ENCODE measurements at regions not wholly inside any gene's neighbourhood (a gene's known extent, or its start where the extent isn't known, plus 50 kb on each side); places are given as distances from the start of the nearest gene placed in this dataset.
"Not testable (repeated sequence)": the region's sequence is repeated elsewhere in the genome, so short reads cannot be mapped to it uniquely, and the experiment has no call there.

DNA sequence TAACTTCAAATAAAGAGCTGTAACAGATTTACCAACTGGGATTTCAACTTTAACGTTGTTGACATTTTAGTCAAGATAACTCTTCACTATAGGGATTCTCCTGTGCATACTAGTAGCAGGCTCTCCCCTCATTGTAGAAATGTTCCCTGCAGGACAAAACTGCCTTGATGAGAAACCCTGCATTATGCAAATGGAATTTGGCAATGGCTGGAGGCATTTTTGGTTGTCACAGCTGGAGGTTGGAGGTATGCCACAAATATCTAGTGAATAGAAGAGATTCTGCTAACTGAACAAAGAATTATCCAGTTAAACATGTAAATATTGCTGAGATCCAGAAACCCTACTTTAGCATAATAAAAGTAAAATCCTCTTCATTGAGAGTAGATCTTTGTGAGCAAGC is 928.8 kb upstream of the ALCAM start:
- H3K27me3 ChIP-seq (ENCODE audit: control insufficient read depth, insufficient read depth, low read length), result no peaks in the 10 kb centered on the region
- TF ChIP-seq, protein P1, sequence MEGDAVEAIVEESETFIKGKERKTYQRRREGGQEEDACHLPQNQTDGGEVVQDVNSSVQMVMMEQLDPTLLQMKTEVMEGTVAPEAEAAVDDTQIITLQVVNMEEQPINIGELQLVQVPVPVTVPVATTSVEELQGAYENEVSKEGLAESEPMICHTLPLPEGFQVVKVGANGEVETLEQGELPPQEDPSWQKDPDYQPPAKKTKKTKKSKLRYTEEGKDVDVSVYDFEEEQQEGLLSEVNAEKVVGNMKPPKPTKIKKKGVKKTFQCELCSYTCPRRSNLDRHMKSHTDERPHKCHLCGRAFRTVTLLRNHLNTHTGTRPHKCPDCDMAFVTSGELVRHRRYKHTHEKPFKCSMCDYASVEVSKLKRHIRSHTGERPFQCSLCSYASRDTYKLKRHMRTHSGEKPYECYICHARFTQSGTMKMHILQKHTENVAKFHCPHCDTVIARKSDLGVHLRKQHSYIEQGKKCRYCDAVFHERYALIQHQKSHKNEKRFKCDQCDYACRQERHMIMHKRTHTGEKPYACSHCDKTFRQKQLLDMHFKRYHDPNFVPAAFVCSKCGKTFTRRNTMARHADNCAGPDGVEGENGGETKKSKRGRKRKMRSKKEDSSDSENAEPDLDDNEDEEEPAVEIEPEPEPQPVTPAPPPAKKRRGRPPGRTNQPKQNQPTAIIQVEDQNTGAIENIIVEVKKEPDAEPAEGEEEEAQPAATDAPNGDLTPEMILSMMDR (IDR thresholded peaks at IDR 0.05; ENCODE audit: insufficient read depth, low read depth, low read length), result no peak
- ChIA-PET CTCF (no interaction called here), POLR2A (no interaction called here)
- H3K36me3 ChIP-seq (ENCODE audit: control insufficient read depth, insufficient read depth, low read length), result no peaks in the 10 kb centered on the region
- DNase-seq (ENCODE audit: low read depth), result no peak
- no peak overlapping the region for H3K4me3 ChIP-seq (ENCODE audit: low read depth, low read length)

DNA sequence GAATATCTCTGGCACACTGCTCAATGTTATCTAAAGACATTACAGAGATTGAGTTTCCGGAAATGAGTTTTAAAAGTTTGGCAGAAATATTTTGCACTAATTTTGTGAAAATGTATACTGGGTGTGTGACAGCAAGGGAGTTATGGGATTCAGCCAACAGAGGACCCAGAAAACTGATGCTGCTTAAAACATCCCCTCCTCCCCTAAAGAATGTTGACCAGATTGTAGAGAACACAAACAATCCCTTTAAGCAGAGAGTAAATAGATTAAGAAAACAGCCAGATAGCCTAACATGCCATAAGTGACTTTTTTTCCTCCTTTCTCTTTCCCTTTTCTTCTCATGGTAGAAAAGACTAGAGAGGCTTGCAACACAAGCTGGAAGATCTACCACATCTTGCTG is 928.0 kb upstream of the ALCAM start:
- DNase-seq (ENCODE audit: low read depth), result no peak

DNA sequence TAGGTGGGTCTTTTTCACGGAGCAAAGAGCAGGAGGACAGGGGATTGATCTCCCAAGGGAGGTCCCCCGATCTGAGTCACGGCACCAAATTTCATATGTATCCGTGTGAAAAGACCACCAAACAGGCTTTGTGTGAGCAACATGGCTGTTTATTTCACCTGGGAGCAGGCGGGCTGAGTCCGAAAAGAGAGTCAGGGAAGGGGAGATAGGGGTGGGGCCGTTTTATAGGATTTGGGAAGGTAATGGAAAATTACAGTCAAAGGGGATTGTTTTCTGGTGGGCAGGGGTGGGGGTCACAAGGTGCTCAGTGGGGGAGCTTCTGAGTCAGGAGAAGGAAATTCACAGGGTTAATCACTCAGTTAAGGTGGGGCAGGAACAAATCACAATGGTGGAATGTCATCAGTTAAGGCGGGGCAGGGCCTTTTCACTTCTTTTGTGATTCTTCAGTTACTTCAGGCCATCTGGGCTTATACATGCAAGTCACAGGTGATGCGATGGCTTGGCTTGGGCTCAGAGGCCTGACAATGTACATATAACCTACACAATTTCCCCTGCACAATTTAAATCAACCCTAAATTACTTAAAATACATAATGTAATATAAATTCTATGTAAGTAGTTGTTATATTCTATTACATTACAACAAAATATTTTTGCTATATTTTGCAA is 921.3 kb upstream of the ALCAM start:
- CTCF ChIA-PET; H3K36me3 ChIP-seq (ENCODE audit: control insufficient read depth, insufficient read depth, low read length); POLR2A ChIA-PET; H3K4me3 ChIP-seq (ENCODE audit: low read depth, low read length); H3K27me3 ChIP-seq (ENCODE audit: control insufficient read depth, insufficient read depth, low read length); DNase-seq (ENCODE audit: low read depth): not testable (repeated sequence)

More for the DNA sequence above, 928.0 kb upstream of the ALCAM start:
- H3K36me3 ChIP-seq (ENCODE audit: control insufficient read depth, insufficient read depth, low read length), result no peaks in the 10 kb centered on the region
- TF ChIP-seq, protein P1 (IDR thresholded peaks at IDR 0.05; ENCODE audit: insufficient read depth, low read depth, low read length), result no peak
- H3K4me3 ChIP-seq (ENCODE audit: low read depth, low read length), result no peak overlapping the region
- no peaks in the 10 kb centered on the region for H3K27me3 ChIP-seq (ENCODE audit: control insufficient read depth, insufficient read depth, low read length)
- POLR2A ChIA-PET, result no interaction called here
- CTCF ChIA-PET, result no interaction called here

DNA sequence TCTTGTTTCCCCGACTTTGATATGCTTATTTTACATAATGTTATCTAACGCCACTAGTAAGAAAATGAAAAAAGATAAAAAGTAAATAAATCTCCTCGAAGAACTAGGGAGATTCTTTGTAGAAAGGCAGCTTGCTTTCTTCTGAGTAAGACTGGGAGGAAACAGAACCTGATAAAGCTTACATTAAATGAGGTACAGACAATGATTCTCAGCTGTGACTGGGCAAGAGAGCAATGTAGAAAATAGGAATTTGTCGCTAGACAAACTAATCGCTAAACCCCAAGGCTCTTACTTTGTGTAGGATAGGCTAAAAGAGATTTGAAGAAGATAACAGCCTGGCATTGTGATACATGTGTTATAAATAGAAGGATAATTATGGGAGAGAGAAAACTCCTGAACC is 919.0 kb upstream of the ALCAM start:
- ChIA-PET CTCF (no interaction called here), POLR2A (interaction anchor here (0.6 kb wide), 1 partner anchor 1701 kb away, joined by 4 read pairs; no protein-coding TSS in a partner anchor)
- DNase-seq (ENCODE audit: low read depth), result no peak
- TF ChIP-seq, protein P1 (IDR thresholded peaks at IDR 0.05; ENCODE audit: insufficient read depth, low read depth, low read length), result no peak
- no peaks in the 10 kb centered on the region for H3K27me3 ChIP-seq (ENCODE audit: control insufficient read depth, insufficient read depth, low read length)
- H3K36me3 ChIP-seq (ENCODE audit: control insufficient read depth, insufficient read depth, low read length), result no peaks in the 10 kb centered on the region
- H3K4me3 ChIP-seq (ENCODE audit: low read depth, low read length), result no peak overlapping the region

DNA sequence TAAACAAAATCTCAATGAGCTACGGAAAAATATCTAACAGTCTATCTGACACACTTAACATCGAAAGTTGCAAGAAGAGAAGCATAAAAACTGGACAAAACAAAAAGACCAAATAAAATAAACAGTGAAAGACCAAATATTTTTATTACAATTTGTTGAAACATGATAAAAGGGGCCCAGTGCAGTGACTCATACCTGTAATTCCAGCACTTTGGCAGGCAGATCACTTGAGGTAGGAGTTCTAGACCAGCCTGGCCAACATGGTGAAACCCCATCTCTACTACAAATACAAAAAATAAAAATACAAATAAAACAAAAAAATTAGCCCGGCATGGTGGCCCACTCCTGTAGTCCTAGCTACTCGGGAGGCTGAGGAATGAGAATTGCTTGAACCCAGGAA is 914.0 kb upstream of the ALCAM start:
- no peak overlapping the region for H3K4me3 ChIP-seq (ENCODE audit: low read depth, low read length)
- TF ChIP-seq, protein P1 (IDR thresholded peaks at IDR 0.05; ENCODE audit: insufficient read depth, low read depth, low read length), result no peak
- POLR2A ChIA-PET, result no interaction called here
- no peaks in the 10 kb centered on the region for H3K36me3 ChIP-seq (ENCODE audit: control insufficient read depth, insufficient read depth, low read length)
- CTCF ChIA-PET, result no interaction called here
- DNase-seq (ENCODE audit: low read depth), result no peak
- H3K27me3 ChIP-seq (ENCODE audit: control insufficient read depth, insufficient read depth, low read length), result no peaks in the 10 kb centered on the region

DNA sequence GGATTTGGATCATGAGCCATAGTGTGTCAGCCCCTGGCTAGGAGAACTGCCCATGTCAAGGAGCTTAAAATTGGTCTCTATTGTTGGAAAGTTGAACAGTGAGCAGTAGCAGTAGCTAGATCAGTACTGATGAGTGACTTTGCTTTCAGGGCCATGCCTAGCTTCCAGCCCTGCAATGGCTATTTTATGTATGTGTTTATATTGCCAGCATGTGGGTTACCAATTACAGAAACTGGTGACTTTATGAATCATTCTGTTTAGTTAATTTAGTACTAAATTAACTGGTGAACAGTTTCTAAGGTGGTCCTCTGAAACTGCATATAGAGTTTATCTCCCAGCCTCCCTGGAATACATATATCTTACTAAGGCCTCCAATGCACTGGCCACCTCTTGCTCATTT is 908.1 kb upstream of the ALCAM start:
- TF ChIP-seq, protein P1 (IDR thresholded peaks at IDR 0.05; ENCODE audit: insufficient read depth, low read depth, low read length), result no peak
- no peak for DNase-seq (ENCODE audit: low read depth)
- no peaks in the 10 kb centered on the region for H3K36me3 ChIP-seq (ENCODE audit: control insufficient read depth, insufficient read depth, low read length)
- POLR2A ChIA-PET, result no interaction called here
- H3K4me3 ChIP-seq (ENCODE audit: low read depth, low read length), result no peak overlapping the region
- CTCF ChIA-PET, result interaction anchor here (0.5 kb wide), 1 partner anchor 99 kb away, joined by 3 read pairs; no protein-coding TSS in a partner anchor
- no peaks in the 10 kb centered on the region for H3K27me3 ChIP-seq (ENCODE audit: control insufficient read depth, insufficient read depth, low read length)

Data from BJ (cell line).